SIG-M5 treated with dmso at 0.1 percent for 504 hours (cell line): ENCODE measurements at regions not wholly inside any gene's neighbourhood (a gene's known extent, or its start where the extent isn't known, plus 50 kb on each side); places are given as distances from the start of the nearest gene placed in this dataset.

Experiments used
- DNase-seq: peaks from one replicate; lab custom pipeline; 2025; ENCODE audit not compliant: unreplicated experiment; lab: John Stamatoyannopoulos, UW

- no peak for DNase-seq
Observed at GRCh38 chr4:104766676-104767075, 272.0 kb upstream of the CXXC4 start.

GRCh38 chr4:104772849-104773248, 278.2 kb upstream of the CXXC4 start:
- no peak for DNase-seq

- DNase-seq = no peak
Observed at GRCh38 chr4:104795264-104795939, 300.7 kb upstream of the CXXC4 start.

- DNase-seq = no peak
Observed at GRCh38 chr4:104811727-104812126, 317.0 kb upstream of the CXXC4 start.

- no peak for DNase-seq
Observed at GRCh38 chr4:104815665-104816064, 321.0 kb upstream of the CXXC4 start.

GRCh38 chr4:104818579-104818978, 323.9 kb upstream of the CXXC4 start:
- no peak for DNase-seq

- no peak for DNase-seq
Observed at GRCh38 chr4:104826171-104826570, 320.5 kb upstream of the TET2 start.

- DNase-seq = no peak
Observed at GRCh38 chr4:104829761-104830160, 316.9 kb upstream of the TET2 start.

- no peak for DNase-seq
Observed at GRCh38 chr4:104848597-104849225, 298.0 kb upstream of the TET2 start.

GRCh38 chr4:104859601-104860237, 287.0 kb upstream of the TET2 start:
- no peak for DNase-seq

- peak; percentile 75 for DNase-seq
Observed at GRCh38 chr4:104860238-104861123, 286.2 kb upstream of the TET2 start.

- DNase-seq = no peak
Observed at GRCh38 chr4:104866809-104867208, 279.9 kb upstream of the TET2 start.

GRCh38 chr4:104868533-104868932, 278.1 kb upstream of the TET2 start:
- no peak for DNase-seq

GRCh38 chr4:104868958-104869357, 277.7 kb upstream of the TET2 start:
- DNase-seq = peak; percentile 20

- peak; percentile 19 for DNase-seq
Observed at GRCh38 chr4:104869831-104870230, 276.8 kb upstream of the TET2 start.

GRCh38 chr4:104870495-104871233, 276.0 kb upstream of the TET2 start:
- no peak for DNase-seq

GRCh38 chr4:104878936-104879335, 267.7 kb upstream of the TET2 start:
- DNase-seq = no peak

GRCh38 chr4:104879367-104879766, 267.3 kb upstream of the TET2 start:
- DNase-seq = peak; percentile 56

- no peak for DNase-seq
Observed at GRCh38 chr4:104879854-104880253, 266.8 kb upstream of the TET2 start.

- no peak for DNase-seq
Observed at GRCh38 chr4:104881136-104881886, 265.4 kb upstream of the TET2 start.
